Keratinocyte (primary cell): ENCODE measurements at regions not wholly inside any gene's neighbourhood (a gene's known extent, or its start where the extent isn't known, plus 50 kb on each side); places are given as distances from the start of the nearest gene placed in this dataset.

Experiments
- DNase-seq: peaks from one replicate; pipeline ENCODE4 v3.0.0-alpha.2; 2011; ENCODE audit warnings: low read depth, missing footprints, low spot score
- FAIRE-seq: peaks from 2 replicates; lab custom pipeline; 2011; peaks lifted over from hg19 to GRCh38; lab: Jason Lieb, UNC
- H2AFZ ChIP-seq: 2 replicates; pipeline ENCODE4 v1.6.0; 2012; ENCODE audit warnings: low read length, control low read depth, inconsistent platforms; ENCODE audit not compliant: control insufficient read depth
- H3K27ac ChIP-seq: 2 replicates; pipeline ENCODE4 v1.5.1; 2011; ENCODE audit warnings: low read length; ENCODE audit not compliant: control insufficient read depth, insufficient read depth
- H3K27me3 ChIP-seq: 3 replicates; pipeline ENCODE4 v1.6.0; 2011; ENCODE audit warnings: low read length; ENCODE audit not compliant: control insufficient read depth, insufficient read depth; ENCODE audit errors: extremely low read depth
- H3K36me3 ChIP-seq, 2 experiments: 2 replicates in 1 of 2; 3 replicates in 1 of 2; pipeline ENCODE4 v1.5.1; 2011; ENCODE audit warnings: low read length in 2 of 2, mild to moderate bottlenecking in 1 of 2; ENCODE audit not compliant: control insufficient read depth in 2 of 2, insufficient read depth in 2 of 2; ENCODE audit errors: extremely low read depth in 1 of 2
- H3K4me1 ChIP-seq: 3 replicates; pipeline ENCODE4 v1.5.1; 2011; ENCODE audit warnings: low read length; ENCODE audit not compliant: control insufficient read depth, insufficient read depth; ENCODE audit errors: extremely low read depth
- H3K4me2 ChIP-seq: 3 replicates; pipeline ENCODE4 v1.6.0; 2011; ENCODE audit warnings: low read depth, low read length; ENCODE audit not compliant: control insufficient read depth, insufficient read depth; ENCODE audit errors: extremely low read depth
- H3K4me3 ChIP-seq, 3 experiments: fragments of 200-600 bp in 1 of 3; sonication (generic) in 1 of 3; 2 replicates in 2 of 3; 3 replicates in 1 of 3; pipeline ENCODE4 v1.5.1; 2011 to 2016; ENCODE audit warnings: low read length in 3 of 3, mild to moderate bottlenecking in 3 of 3, control low read depth in 2 of 3, inconsistent platforms in 1 of 3, low read depth in 1 of 3, mixed read lengths in 1 of 3, mixed run types in 1 of 3, moderate library complexity in 1 of 3; ENCODE audit not compliant: control insufficient read depth in 2 of 3, insufficient read depth in 2 of 3; ENCODE audit errors: extremely low read depth in 1 of 3
- H3K79me2 ChIP-seq: 2 replicates; pipeline ENCODE4 v1.6.0; 2012; ENCODE audit warnings: low read length; ENCODE audit not compliant: control insufficient read depth, insufficient read depth
- H3K9ac ChIP-seq: 3 replicates; pipeline ENCODE4 v1.6.0; 2011; ENCODE audit warnings: low read length; ENCODE audit not compliant: control insufficient read depth, insufficient read depth; ENCODE audit errors: extremely low read depth
- H3K9me1 ChIP-seq: 3 replicates; pipeline ENCODE4 v1.6.0; 2011; ENCODE audit warnings: low read length; ENCODE audit not compliant: control insufficient read depth, insufficient read depth; ENCODE audit errors: extremely low read depth
- H3K9me3 ChIP-seq: 2 replicates; pipeline ENCODE4 v1.5.1; 2012; ENCODE audit warnings: low read depth, low read length; ENCODE audit not compliant: control insufficient read depth
- H4K20me1 ChIP-seq: 3 replicates; pipeline ENCODE4 v1.6.0; 2011; ENCODE audit warnings: low read length; ENCODE audit not compliant: control insufficient read depth, insufficient read depth; ENCODE audit errors: extremely low read depth
- CTCF ChIP-seq, 3 experiments: IDR thresholded peaks in 1 of 3; conservative IDR thresholded peaks in 1 of 3; optimal IDR thresholded peaks in 1 of 3; 2 replicates in 2 of 3; 3 replicates in 1 of 3; pipeline versions ENCODE3 to v1.5.1; 2011; ENCODE audit warnings: low read length in 3 of 3, mild to moderate bottlenecking in 3 of 3, moderate library complexity in 2 of 3, control low read depth in 1 of 3, inconsistent platforms in 1 of 3; ENCODE audit not compliant: insufficient read depth in 2 of 3; ENCODE audit errors: extremely low read depth in 1 of 3
- EZH2 ChIP-seq: IDR thresholded peaks from one replicate; pipeline ENCODE4 v1.6.1; 2012; ENCODE audit warnings: inconsistent platforms, mild to moderate bottlenecking, low read length, moderate library complexity
- dilution Hi-C: fragments of 300-500 bp; cut with MboI; formaldehyde crosslinking; loops from one replicate; pipeline ENCODE4 v1.7.0; 2020; ENCODE audit warnings: low sequenced_read_pairs; ENCODE audit not compliant: extremely low pct_ligation_motif_present

GRCh38 chr2:174662859-174663258 is 65.3 kb upstream of the WIPF1 start:
- no peak overlapping the region for H3K9ac ChIP-seq
- no peak for FAIRE-seq
- H4K20me1 ChIP-seq, result no peaks in the 10 kb centered on the region
- no peaks in the 10 kb centered on the region for H3K36me3 ChIP-seq
- no peaks in the 10 kb centered on the region for H3K79me2 ChIP-seq
- H3K27ac ChIP-seq, result no peak overlapping the region
- TF ChIP-seq EZH2, result no peak
- TF ChIP-seq CTCF (optimal IDR thresholded peaks at IDR 0.05 in 1 of 3, IDR thresholded peaks at IDR 0.05 in 1 of 3, conservative IDR thresholded peaks at IDR 0.05 in 1 of 3; ENCODE audit: extremely low read depth in 1 of 3, insufficient read depth in 2 of 3, low read length in 3 of 3), result no peak
- no peak overlapping the region for H2AFZ ChIP-seq
- peaks cover 4% of the 10 kb centered on the region for H3K27me3 ChIP-seq
- no peaks in the 10 kb centered on the region for H3K9me1 ChIP-seq
- no peak overlapping the region for H3K4me3 ChIP-seq
- dilution Hi-C loops, result no loop called here
- H3K4me1 ChIP-seq, result no peaks in the 10 kb centered on the region
- H3K9me3 ChIP-seq, result no peaks in the 10 kb centered on the region
- no peak overlapping the region for H3K4me2 ChIP-seq
- no peak for DNase-seq

GRCh38 chr2:174662459-174662858 is 64.9 kb upstream of the WIPF1 start:
- FAIRE-seq, result no peak
- no peak overlapping the region for H3K27ac ChIP-seq
- H3K4me1 ChIP-seq, result no peaks in the 10 kb centered on the region
- H3K36me3 ChIP-seq, result no peaks in the 10 kb centered on the region
- H3K79me2 ChIP-seq, result no peaks in the 10 kb centered on the region
- no peaks in the 10 kb centered on the region for H3K9me1 ChIP-seq
- dilution Hi-C loops, result no loop called here
- TF ChIP-seq EZH2 (no peak), CTCF (optimal IDR thresholded peaks at IDR 0.05 in 1 of 3, IDR thresholded peaks at IDR 0.05 in 1 of 3, conservative IDR thresholded peaks at IDR 0.05 in 1 of 3; ENCODE audit: extremely low read depth in 1 of 3, insufficient read depth in 2 of 3, low read length in 3 of 3) (no peak)
- no peaks in the 10 kb centered on the region for H4K20me1 ChIP-seq
- no peak overlapping the region for H3K4me2 ChIP-seq
- H3K4me3 ChIP-seq, result no peak overlapping the region
- no peaks in the 10 kb centered on the region for H3K9me3 ChIP-seq
- peaks cover 4% of the 10 kb centered on the region for H3K27me3 ChIP-seq
- no peak overlapping the region for H2AFZ ChIP-seq
- H3K9ac ChIP-seq, result no peak overlapping the region
- DNase-seq, result no peak
